T-helper 22 cell (primary cell): ENCODE measurements at regions not wholly inside any gene's neighbourhood (a gene's known extent, or its start where the extent isn't known, plus 50 kb on each side); places are given as distances from the start of the nearest gene placed in this dataset.

Experiments
- DNase-seq: peaks from one replicate; pipeline ENCODE4 v3.0.0-alpha.2; 2020; ENCODE audit warnings: low read depth

DNA sequence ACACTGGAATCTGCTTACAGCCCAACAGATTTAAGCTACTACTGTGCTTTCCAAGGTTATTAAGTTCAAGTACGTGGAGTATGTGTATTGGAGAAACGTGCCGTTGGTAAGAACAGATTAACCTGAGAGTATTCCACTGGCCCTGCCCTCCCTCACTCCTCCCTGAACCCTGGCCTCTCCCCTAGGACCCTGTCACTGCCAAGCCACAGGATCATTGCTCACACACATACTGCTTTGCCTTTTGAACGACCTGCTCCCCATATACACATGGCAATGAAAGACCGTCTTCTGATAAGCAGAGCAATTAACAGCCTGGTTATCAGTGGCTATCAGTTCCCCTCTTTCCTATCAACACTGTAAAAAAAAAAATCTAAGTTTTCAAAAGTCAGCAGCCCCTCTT lies 458.9 kb upstream of the DYNLRB2 start:
- DNase-seq, result no peak

DNA sequence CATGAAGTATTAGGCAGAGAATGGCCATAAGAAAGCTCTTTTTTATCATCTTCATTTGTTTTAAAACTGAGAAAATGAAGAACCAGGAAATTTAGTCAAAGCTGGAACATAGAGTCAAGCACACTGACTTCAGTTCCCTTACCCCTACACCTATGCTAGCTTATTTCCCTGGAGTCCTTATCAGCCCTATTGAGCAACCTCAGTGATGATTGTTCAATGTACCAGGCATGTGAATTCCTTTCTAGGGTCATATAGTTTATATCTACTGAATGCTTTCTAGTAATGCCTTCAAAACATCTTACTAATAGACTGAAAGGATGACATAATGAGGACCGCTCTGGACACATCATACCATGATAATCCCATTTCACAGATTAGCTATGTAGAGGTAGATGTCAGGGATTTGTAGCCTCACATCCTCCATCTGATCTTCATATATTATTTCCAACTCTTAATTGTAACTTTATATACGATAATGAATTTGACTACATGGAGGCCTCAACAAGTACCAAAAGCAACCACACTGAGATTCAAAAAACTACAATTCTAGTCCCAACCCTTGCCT lies 460.4 kb upstream of the DYNLRB2 start:
- DNase-seq, result no peak

DNA sequence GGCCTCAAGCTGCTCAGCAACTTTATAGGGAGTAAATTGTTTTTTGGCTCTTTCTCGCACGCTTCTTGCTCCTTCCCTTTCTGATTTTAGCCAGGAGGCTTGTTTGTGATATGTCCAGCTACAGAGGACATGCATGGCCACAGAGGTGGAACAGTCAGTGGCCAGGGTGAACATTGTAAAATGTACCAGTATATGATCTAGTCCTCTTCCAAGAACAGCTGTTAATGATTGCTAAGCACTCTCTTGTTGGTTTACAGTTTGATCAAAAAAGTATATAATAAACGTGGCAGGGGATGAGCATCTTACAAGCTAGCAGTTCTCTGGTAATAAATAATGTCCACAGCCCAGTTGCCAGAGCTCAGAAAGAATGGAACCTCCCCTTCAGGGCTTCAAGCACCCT lies 461.7 kb upstream of the DYNLRB2 start:
- no peak for DNase-seq

DNA sequence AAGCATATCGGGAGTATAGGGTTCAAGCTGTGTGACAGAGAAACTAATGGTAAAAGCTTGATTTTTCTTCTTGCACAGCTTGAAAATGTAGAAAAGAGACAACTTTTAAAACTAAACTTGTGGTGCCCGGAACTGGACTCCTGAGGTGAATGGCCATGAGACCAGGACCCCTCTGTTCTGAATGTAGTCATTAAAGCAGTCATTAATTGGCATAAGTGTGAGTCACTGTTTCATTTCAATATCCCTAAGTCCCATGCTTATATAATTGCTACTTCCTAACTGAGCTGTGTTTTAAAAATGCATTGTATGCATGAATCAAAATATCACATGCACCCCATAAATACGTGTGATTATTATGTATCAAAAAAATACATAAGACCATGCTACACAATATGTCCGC lies 463.1 kb upstream of the DYNLRB2 start:
- DNase-seq, result no peak

DNA sequence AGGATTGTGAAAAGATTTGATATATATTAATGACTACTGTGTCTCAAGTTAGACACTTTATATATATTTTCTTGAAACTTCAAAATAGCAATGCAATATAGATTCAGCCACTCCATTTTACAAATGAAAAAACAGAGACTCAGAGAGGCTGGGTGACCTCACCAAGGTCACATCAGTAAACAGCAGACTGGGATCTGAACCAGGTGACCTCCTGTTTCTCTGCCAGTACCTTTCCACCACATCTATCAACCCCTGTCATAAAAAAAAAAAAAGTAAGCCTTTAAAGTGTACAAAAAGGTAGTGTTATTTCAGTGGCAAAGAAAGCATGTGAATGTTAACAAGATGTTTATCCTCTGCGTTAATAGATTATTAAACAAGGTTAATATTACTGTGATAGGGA lies 466.5 kb upstream of the DYNLRB2 start:
- DNase-seq, result no peak

DNA sequence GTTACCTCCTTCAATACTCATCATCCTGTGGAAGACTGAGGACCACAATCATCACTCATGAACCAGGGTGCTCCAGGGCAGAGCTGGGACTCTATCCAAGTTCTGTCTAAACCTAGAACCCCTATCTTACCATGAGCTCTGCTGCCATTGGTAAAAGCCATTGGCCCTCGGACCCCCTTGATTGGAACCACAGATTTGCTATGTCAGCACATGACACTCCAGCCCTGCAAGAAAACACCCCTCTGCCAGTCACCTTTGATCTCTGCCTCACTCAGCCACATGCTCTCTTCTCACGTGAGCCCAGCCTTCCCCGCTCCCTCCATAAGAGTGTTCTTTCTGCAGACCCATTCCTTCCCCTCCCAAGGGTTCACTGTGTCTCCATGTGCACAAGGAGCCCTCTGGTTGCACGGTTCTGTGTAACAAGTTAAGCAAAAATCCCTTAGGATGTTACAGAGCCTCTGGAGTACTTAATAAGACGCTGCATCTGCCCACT lies 468.8 kb upstream of the DYNLRB2 start:
- DNase-seq, result no peak

DNA sequence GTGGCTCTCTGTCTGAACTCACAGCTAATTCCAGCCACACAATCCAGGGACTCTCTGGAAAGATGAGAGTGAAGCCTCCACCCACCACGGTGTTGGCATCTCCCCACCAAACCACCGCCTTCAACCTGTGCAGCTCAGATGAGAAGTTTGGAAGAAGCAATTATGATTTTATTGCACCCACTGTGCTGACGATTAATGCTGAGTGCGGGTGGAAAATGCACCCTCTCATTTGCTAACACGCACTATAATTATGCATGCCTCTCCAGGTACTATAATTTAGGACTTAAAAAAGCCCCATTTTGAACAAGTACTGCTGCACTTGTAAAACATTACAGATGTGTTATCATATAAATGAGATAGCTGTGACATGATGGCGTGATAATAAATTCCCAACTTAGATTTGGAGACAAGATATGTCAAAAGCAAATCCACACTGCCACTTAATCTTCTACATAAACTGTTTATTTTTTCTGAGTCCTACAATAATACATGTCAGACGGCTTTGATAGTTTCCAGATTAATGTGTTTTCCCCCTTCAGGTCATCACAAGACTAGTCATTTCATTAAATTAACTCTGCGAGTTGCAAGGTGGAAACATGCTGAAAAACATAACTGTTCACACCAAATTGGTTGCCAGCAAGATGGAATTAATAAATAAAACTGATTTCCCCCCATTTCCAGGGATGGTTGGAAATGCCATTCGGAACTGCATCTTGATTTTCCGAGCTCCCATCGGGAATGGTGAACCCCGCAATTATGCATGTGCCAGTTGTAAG lies 466.5 kb upstream of the MAF start:
- no peak for DNase-seq

DNA sequence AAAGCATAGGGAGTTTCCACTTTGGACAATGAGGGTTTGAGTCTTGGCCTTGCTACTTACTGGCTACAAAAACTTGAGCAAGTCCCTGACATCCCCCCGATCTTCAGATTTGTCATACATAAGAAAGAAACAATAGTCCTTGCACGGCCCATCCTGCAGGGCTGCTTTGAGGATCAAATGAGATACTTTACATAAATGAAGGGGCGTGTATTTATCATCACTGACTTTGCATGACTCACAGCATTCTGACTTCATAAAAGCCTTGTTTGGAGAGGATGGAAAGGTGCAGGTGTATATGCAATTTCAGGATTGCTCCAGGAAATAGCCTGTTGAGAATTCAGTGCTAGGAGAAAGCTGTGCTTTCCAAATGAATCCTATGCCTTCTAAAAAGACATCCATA lies 465.0 kb upstream of the MAF start:
- no peak for DNase-seq

DNA sequence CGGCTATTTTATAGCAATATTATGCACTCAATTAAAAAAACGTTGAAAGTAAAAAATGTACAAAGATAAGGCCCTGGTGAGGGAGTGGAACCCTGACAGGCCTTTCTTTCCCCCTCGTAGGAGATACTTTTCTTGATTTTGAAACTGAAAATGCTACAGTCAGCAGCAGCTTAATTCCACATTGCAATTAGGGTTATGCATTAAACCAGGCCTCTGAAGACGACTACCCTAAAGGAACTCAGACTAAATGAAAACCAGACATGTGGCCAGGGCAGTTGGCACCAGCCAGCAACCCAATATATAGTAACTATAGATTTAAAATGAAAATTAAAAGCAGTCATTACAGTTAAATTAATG lies 463.2 kb upstream of the MAF start:
- no peak for DNase-seq

DNA sequence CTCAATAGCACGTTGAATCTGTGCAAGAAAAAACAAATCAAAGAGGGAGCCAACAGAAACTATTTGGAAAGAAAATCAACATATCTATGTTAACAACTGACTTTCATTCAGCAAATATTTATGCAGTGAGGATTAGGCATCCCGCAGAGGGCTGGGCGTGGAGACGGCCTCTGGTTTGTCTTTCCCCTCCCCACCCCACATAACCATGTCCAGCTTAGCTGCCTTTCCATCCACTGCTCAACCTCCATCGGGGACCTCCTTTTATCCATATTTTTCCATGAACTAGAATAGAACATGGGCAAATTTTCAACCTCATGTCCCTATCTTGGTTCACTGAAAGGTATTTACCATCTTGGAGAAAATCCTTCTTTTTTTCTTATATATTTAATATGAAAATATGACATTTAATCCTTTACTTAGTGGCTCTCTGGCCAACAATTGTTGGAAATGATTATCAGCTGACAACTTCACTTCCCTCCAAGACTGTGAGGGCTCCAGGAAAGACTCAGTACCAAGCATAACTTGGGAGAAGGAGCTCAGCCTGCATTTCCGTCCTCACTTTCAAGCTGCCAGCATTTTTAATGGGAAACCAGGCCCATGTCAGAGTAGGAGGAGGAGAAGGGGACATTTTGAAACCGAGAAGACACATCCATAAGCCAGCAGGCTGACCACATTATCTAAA lies 462.6 kb upstream of the MAF start:
- DNase-seq, result no peak

DNA sequence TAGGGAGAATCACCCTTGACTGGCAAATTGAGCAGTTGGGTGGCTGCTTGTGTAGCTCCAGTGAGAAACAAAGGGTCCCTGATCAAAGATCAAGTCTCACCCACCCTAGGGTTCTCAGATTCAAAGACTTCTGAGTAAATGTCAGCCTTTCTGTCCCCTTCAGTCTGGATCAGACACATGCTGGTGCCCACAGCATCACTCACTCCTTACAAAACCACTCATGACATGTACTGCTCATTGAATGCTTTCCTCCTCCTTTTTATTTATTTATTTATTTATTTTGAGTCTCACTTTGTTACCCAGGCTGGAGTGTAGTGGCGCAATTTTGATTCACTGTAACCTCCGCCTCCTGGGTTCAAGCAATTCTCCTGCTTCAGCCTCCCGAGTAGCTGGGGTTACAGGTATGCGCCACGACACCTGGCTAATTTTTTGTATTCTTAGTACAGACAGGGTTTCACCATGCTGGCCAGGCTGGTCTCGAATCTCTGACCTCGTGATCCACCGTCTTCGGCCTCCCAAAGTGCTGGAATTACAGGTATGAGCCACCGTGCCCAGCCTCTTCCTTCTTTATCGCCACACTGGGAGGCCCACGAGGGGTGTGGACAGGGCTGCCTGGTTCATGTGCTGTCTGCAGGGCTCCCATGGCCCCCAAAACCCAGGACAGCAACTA lies 462.0 kb upstream of the MAF start:
- DNase-seq, result no peak

DNA sequence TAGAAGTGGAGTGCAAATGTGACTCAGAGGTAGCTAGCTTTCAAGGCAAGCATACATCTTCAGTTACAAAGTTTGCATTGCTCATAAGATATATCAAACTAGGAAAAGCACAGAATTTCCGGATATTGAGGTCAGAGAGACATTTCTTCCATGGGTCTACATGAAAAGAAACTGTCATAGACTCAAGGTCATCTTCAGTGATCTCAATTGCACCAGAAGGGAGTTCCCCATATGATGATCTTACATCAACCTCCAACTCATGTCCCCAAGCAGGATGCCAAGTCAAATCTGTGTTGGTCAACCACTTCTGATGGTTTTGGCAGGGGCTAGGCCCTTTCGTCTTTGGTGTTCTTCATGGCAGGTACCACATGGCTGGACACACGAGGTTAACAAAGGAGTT lies 459.9 kb upstream of the MAF start:
- DNase-seq, result no peak

DNA sequence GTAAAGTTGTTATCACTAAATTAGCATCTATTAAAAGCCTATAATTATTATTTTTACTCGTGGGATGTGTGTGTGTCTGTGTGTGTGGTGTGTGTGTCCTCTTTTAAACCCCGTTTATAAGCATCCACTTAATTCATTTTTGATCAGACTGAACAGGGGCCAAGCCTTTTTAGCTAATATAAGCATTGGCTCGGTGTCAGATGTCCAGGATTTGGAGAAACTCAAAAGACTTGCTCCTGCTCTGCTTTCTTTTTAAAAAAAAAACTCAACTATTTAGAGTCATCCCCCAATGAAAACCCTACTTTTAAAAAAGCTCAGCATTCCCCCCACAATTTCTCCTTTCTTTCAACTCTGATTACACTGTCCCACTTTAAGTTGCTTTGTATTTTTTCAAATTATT lies 459.3 kb upstream of the MAF start:
- no peak for DNase-seq

DNA sequence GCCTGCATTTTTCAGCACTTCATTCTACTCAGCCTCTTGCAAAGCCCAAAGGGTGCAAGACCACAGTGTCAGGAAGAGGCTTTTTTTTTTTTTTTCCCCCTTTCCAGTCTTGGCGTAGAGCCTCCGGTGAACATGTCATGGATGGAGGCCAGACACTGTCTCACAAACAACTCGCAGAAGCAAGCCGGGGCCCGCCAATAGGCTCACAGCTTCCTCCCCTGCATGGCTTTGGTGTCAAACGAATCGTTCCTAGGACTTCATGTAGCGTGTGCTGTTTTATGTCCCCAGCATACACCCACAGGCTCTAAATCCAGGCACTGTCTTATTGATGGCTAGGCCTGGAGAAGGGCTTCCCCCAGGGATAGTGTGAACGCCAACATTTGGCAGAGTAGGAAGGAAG lies 457.7 kb upstream of the MAF start:
- DNase-seq, result no peak

DNA sequence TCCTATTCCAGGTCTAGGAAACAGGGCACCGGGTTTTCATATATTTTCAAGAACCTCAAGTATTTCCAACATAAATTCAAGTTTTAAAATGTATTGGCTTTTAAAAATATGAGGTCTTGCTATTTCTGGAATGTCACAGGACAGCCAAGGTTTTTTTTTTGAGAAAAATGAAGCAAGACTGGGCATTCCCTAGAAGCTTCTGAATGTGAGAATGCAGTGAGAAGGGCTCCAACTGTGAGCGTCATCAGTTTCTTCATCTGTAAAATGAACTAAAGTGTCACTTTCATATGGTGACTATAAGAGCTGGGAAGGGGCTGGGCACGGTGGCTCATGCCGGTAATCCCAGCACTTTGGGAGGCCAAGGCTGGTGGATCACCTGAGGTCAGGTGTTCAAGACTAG lies 455.8 kb upstream of the MAF start:
- no peak for DNase-seq

DNA sequence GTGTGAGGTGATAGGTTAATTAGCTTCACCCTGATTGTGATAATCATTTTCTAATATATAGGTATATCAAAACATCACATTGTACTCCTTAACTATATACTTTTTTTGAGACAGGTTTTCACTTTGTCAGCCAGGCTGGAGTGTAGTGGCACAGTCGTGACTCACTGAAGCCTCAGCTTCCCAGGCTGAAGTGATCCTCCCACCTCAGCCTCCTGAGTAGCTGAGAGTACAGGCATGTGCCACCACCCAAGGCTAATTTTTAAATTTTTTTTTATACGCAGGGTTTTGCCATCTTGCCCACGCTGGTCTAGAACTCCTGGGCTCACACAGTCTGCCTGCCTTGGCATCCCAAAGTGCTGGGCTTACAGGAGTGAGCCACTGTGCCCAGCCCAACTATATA lies 455.3 kb upstream of the MAF start:
- no peak for DNase-seq

DNA sequence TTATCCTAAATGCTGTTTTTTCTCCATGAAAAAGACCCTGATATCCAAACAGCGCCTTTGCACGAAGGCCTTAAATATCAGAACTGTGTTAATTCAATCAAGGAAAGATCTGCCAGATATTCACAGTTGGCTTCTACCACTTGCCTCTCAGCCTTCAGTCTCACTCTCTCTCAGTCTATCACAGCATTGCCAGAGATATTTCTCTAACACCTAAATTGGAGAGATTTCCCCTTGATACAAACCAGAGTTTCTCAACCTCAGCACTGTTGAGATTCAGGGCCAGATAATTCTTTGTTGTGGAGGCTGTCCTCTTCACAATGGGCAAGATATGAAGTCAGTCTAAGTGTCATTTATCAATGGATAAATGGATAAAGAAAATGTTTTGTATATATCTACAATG lies 454.1 kb upstream of the MAF start:
- DNase-seq, result no peak

DNA sequence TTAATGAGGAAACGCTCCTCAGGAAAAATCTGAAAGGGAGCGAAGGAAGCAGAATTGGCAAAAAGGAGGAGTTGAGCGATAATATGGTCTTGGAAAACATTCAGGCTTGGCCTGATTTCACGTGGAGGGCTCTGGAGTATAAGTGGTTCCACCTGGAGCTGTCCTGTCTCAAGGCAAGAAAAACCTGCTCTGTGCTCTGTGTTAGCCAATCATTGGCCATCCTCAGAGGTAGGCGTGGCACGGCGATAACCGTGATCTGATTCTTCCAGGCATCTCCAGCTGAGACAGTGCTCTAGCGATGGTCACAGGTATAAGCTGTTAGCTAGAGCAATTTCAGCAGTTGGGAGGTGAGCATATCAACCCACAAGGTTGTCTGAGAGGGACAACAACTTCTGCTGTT lies 450.5 kb upstream of the MAF start:
- DNase-seq, result no peak

DNA sequence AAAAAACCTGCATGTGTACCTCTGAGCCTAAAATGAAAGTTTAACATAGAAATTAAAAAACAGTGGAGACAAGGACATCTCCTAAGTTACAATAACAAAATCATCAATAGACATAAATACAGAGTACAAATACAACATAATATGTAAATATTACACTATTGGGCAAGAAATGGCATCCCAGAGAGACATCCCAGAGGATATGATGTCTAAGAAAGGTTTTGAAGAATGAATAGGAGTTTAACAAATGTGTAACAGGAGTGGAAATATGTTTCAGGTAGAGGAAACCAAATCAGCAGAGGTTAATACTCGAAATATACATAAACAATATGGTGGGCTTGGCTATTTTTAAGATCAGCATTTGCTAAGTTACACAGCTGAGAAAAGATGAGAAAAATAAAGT lies 447.7 kb upstream of the MAF start:
- no peak for DNase-seq

DNA sequence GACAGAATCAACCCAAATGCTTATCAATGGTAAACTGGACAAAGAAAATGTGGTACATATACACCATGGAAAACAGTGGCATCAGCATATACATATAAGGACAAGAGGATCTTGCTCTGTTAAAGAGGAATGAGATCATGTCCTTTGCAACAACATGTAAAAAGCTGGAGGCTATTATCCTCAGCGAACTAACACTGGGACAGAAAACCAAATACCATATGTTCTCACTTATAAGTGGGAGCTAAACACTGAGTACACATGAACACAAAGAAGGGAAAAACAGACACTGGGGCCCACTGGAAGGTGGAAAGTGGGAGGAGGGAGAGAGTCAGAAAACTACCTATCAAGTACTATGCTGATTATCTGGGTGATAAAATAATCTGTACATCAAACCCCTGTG lies 447.3 kb upstream of the MAF start:
- DNase-seq, result no peak

DNA sequence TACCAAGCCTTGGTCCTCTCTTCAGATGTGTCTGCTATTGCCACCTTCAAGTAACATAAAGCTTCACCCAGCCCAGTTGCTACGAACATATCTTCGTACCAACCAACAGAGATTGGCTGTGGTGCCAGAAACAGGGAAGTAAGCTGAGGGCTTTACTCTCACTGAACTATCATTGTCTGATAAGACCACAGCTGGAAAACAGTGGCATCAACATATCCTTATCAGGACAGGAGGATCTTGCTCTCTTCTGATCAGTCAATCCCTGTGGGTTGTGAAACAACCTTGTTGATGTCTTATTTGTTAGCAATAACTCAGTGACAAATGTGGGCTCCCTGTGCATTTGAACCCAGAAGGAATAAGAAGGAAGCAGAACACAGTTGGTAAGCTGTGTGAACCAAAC lies 446.3 kb upstream of the MAF start:
- DNase-seq, result no peak

DNA sequence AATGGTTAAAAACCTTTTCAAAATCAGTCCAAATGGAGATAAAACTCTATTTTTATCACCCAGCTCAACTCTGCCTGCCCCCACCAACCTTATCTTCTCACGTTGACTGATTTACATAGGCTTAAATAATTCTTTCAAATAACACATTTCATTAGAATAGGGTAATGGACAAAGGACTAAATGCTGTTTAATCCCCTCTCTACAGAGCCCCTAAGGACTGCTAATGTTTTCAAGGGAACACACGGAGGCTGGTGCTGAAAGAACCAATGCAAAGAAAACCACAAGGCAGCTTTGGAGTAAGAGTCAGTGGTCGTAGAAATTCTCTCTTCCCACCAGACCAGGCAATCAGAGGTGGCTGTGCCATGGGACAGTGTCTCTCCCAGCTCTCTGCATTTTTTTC lies 445.7 kb upstream of the MAF start:
- no peak for DNase-seq

DNA sequence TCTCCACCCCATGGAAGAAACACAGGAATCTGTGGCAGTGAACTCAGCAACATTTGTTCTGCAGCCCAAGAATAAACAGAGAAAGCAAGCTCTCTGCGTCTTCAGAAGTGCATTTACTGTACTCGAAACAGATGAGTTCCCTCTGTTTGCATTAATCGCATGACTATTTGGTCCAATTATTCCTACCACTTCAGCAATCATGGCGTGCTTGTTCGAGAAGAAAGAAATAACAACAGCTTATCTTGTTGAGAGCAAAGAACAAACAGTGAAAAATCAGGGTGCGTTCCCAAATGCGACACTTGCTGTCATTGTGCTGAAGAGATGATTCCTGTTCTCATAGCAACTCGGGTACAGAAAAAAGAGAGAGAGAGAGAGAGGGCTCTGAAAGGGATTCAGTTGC lies 445.3 kb upstream of the MAF start:
- DNase-seq, result no peak
